ENCODE measurements at regions not wholly inside any gene's neighbourhood (a gene's known extent, or its start where the extent isn't known, plus 50 kb on each side); places are given as distances from the start of the nearest gene placed in this dataset.
"Not testable (repeated sequence)": the region's sequence is repeated elsewhere in the genome, so short reads cannot be mapped to it uniquely, and the experiment has no call there.

- Histone ChIP-seq H2AK5ac (ENCODE audit: low read length) (no peak overlapping the region), H3K23ac (ENCODE audit: low read length) (no peak overlapping the region), H2BK12ac (ENCODE audit: low read length) (no peak overlapping the region), H3K4ac (ENCODE audit: low read depth, low read length) (no peak overlapping the region), H3K79me1 (ENCODE audit: low read length) (no peaks in the 10 kb centered on the region), H3K4me3 (ENCODE audit: low read depth, low read length) (no peak overlapping the region), H3K4me1 (ENCODE audit: control insufficient read depth in 1 of 2, insufficient read depth in 2 of 2, low read length in 2 of 2) (no peaks in the 10 kb centered on the region), H4K12ac (ENCODE audit: low read depth, low read length) (no peak overlapping the region), H3K9me3 (ENCODE audit: insufficient read depth, low read depth, low read length) (no peaks in the 10 kb centered on the region), H3K4me2 (ENCODE audit: low read length) (no peak overlapping the region), H4K8ac (ENCODE audit: low read depth, low read length) (no peak overlapping the region), H3K27ac (ENCODE audit: low read depth, low read length) (no peak overlapping the region), H3K27me3 (ENCODE audit: insufficient read depth, low read length) (no peaks in the 10 kb centered on the region), H4K91ac (ENCODE audit: low read depth, low read length) (no peak overlapping the region), H3K79me2 (ENCODE audit: control insufficient read depth, insufficient read depth, low read length, poor library complexity) (no peaks in the 10 kb centered on the region), H3K14ac (ENCODE audit: low read length) (no peak overlapping the region), H2BK5ac (ENCODE audit: low read depth, low read length, poor library complexity) (no peak overlapping the region), H3K9ac (ENCODE audit: low read length) (no peak overlapping the region), H2AFZ (ENCODE audit: insufficient read depth, low read length, poor library complexity) (no peak overlapping the region), H3K36me3 (ENCODE audit: control insufficient read depth in 1 of 2, insufficient read depth in 2 of 2, low read length in 2 of 2) (no peaks in the 10 kb centered on the region), H3K18ac (ENCODE audit: low read length) (no peak overlapping the region), H2BK120ac (ENCODE audit: insufficient read depth, low read length, poor library complexity) (no peak overlapping the region)
- WGBS (ENCODE audit: extremely low coverage, insufficient coverage, insufficient read length): no CpG with 5 or more reads among the region's 2 CpGs
- DNase-seq: no peak
These were observed 882.3 kb downstream of the RPS29 start for GRCh38 chr14:48703728-48704467.

DNA sequence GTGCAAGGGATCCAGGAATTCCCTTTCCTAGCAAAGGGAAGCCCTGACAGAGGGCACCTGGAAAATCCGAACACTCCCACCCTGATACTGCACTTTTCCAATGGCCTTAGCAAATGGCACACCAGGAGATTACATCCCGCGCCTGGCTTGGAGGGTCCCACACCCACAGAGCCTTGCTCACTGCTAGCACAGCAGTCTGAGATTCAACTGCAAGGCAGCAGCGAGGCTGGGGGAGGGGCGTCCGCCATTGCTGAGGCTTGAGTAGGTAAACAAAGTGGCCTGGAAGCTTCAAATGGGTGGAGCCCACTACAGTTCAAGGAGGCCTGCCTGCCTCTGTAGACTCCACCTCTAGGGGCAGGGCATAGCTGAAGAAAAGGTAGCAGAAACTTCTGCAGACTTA is 888.8 kb downstream of the RPS29 start:
- not testable (repeated sequence) for H3K27ac ChIP-seq (ENCODE audit: low read depth, low read length); H3K18ac ChIP-seq (ENCODE audit: low read length); H3K79me2 ChIP-seq (ENCODE audit: control insufficient read depth, insufficient read depth, low read length, poor library complexity); H2BK120ac ChIP-seq (ENCODE audit: insufficient read depth, low read length, poor library complexity); H3K9ac ChIP-seq (ENCODE audit: low read length); H3K4ac ChIP-seq (ENCODE audit: low read depth, low read length); H3K9me3 ChIP-seq (ENCODE audit: insufficient read depth, low read depth, low read length); H3K14ac ChIP-seq (ENCODE audit: low read length); H2BK12ac ChIP-seq (ENCODE audit: low read length); H4K91ac ChIP-seq (ENCODE audit: low read depth, low read length); H4K12ac ChIP-seq (ENCODE audit: low read depth, low read length); H3K36me3 ChIP-seq (ENCODE audit: control insufficient read depth in 1 of 2, insufficient read depth in 2 of 2, low read length in 2 of 2); H3K4me1 ChIP-seq (ENCODE audit: control insufficient read depth in 1 of 2, insufficient read depth in 2 of 2, low read length in 2 of 2); H2AK5ac ChIP-seq (ENCODE audit: low read length); H2AFZ ChIP-seq (ENCODE audit: insufficient read depth, low read length, poor library complexity); H2BK5ac ChIP-seq (ENCODE audit: low read depth, low read length, poor library complexity); H3K27me3 ChIP-seq (ENCODE audit: insufficient read depth, low read length); DNase-seq; H4K8ac ChIP-seq (ENCODE audit: low read depth, low read length); H3K23ac ChIP-seq (ENCODE audit: low read length); H3K4me2 ChIP-seq (ENCODE audit: low read length); H3K4me3 ChIP-seq (ENCODE audit: low read depth, low read length); H3K79me1 ChIP-seq (ENCODE audit: low read length)
- no CpG with 5 or more reads among the region's 6 CpGs for WGBS (ENCODE audit: extremely low coverage, insufficient coverage, insufficient read length)

- no peak overlapping the region for H2BK120ac ChIP-seq (ENCODE audit: insufficient read depth, low read length, poor library complexity)
- H3K79me2 ChIP-seq (ENCODE audit: control insufficient read depth, insufficient read depth, low read length, poor library complexity): no peaks in the 10 kb centered on the region
- no peak overlapping the region for H3K4ac ChIP-seq (ENCODE audit: low read depth, low read length)
- H3K18ac ChIP-seq (ENCODE audit: low read length): no peak overlapping the region
- H2AK5ac ChIP-seq (ENCODE audit: low read length): no peak overlapping the region
- H3K4me3 ChIP-seq (ENCODE audit: low read depth, low read length): no peak overlapping the region
- H3K36me3 ChIP-seq (ENCODE audit: control insufficient read depth in 1 of 2, insufficient read depth in 2 of 2, low read length in 2 of 2): no peaks in the 10 kb centered on the region
- no CpG with 5 or more reads among the region's 1 CpG for WGBS (ENCODE audit: extremely low coverage, insufficient coverage, insufficient read length)
- no peak overlapping the region for H3K27ac ChIP-seq (ENCODE audit: low read depth, low read length)
- H3K23ac ChIP-seq (ENCODE audit: low read length): no peak overlapping the region
- no peaks in the 10 kb centered on the region for H3K79me1 ChIP-seq (ENCODE audit: low read length)
- H4K91ac ChIP-seq (ENCODE audit: low read depth, low read length): no peak overlapping the region
- H2AFZ ChIP-seq (ENCODE audit: insufficient read depth, low read length, poor library complexity): no peak overlapping the region
- no peaks in the 10 kb centered on the region for H3K27me3 ChIP-seq (ENCODE audit: insufficient read depth, low read length)
- no peak overlapping the region for H3K4me2 ChIP-seq (ENCODE audit: low read length)
- no peak overlapping the region for H4K12ac ChIP-seq (ENCODE audit: low read depth, low read length)
- no peak overlapping the region for H3K14ac ChIP-seq (ENCODE audit: low read length)
- no peak overlapping the region for H2BK12ac ChIP-seq (ENCODE audit: low read length)
- DNase-seq: no peak
- H2BK5ac ChIP-seq (ENCODE audit: low read depth, low read length, poor library complexity): no peak overlapping the region
- H4K8ac ChIP-seq (ENCODE audit: low read depth, low read length): no peak overlapping the region
- no peak overlapping the region for H3K9ac ChIP-seq (ENCODE audit: low read length)
- H3K4me1 ChIP-seq (ENCODE audit: control insufficient read depth in 1 of 2, insufficient read depth in 2 of 2, low read length in 2 of 2): no peaks in the 10 kb centered on the region
- H3K9me3 ChIP-seq (ENCODE audit: insufficient read depth, low read depth, low read length): peaks cover 1% of the 10 kb centered on the region
These were observed 892.4 kb downstream of the RPS29 start for GRCh38 chr14:48693793-48694192.

- Histone ChIP-seq H2BK5ac (ENCODE audit: low read depth, low read length, poor library complexity) (no peak overlapping the region), H3K9me3 (ENCODE audit: insufficient read depth, low read depth, low read length) (no peaks in the 10 kb centered on the region), H2AFZ (ENCODE audit: insufficient read depth, low read length, poor library complexity) (no peak overlapping the region), H3K36me3 (ENCODE audit: control insufficient read depth in 1 of 2, insufficient read depth in 2 of 2, low read length in 2 of 2) (no peaks in the 10 kb centered on the region), H3K79me2 (ENCODE audit: control insufficient read depth, insufficient read depth, low read length, poor library complexity) (no peaks in the 10 kb centered on the region), H3K27ac (ENCODE audit: low read depth, low read length) (no peak overlapping the region), H3K4ac (ENCODE audit: low read depth, low read length) (no peak overlapping the region), H3K4me2 (ENCODE audit: low read length) (no peak overlapping the region), H3K27me3 (ENCODE audit: insufficient read depth, low read length) (no peaks in the 10 kb centered on the region), H3K23ac (ENCODE audit: low read length) (no peak overlapping the region), H4K91ac (ENCODE audit: low read depth, low read length) (no peak overlapping the region), H4K8ac (ENCODE audit: low read depth, low read length) (no peak overlapping the region), H2AK5ac (ENCODE audit: low read length) (no peak overlapping the region), H3K9ac (ENCODE audit: low read length) (no peak overlapping the region), H3K4me3 (ENCODE audit: low read depth, low read length) (no peak overlapping the region), H3K18ac (ENCODE audit: low read length) (no peak overlapping the region), H3K79me1 (ENCODE audit: low read length) (no peaks in the 10 kb centered on the region), H3K4me1 (ENCODE audit: control insufficient read depth in 1 of 2, insufficient read depth in 2 of 2, low read length in 2 of 2) (no peaks in the 10 kb centered on the region), H2BK12ac (ENCODE audit: low read length) (no peak overlapping the region), H3K14ac (ENCODE audit: low read length) (no peak overlapping the region), H2BK120ac (ENCODE audit: insufficient read depth, low read length, poor library complexity) (no peak overlapping the region), H4K12ac (ENCODE audit: low read depth, low read length) (no peak overlapping the region)
- no CpG with 5 or more reads among the region's 1 CpG for WGBS (ENCODE audit: extremely low coverage, insufficient coverage, insufficient read length)
- DNase-seq: no peak
These were observed 895.8 kb downstream of the RPS29 start for GRCh38 chr14:48690349-48690748.
